Nephron (organoid): ENCODE measurements at regions not wholly inside any gene's neighbourhood (a gene's known extent, or its start where the extent isn't known, plus 50 kb on each side); places are given as distances from the start of the nearest gene placed in this dataset.
A peak's percentile ranks its signal among the peaks of the same experiment; 100 is the strongest.

ENCODE experiments used
- H3K27ac Mint-ChIP-seq, 3 experiments: 2 replicates each; pipeline ENCODE4 v1.8.0; 2020; ENCODE audit warnings: mixed read lengths in 3 of 3, mild to moderate bottlenecking in 2 of 3, moderate library complexity in 1 of 3
- H3K27me3 Mint-ChIP-seq: 2 replicates; pipeline ENCODE4 v1.8.0; 2021; ENCODE audit warnings: low read depth, mild to moderate bottlenecking, moderate library complexity, mixed read lengths
- H3K36me3 Mint-ChIP-seq: 2 replicates; pipeline ENCODE4 v1.8.0; 2020; ENCODE audit warnings: low read depth, mixed read lengths
- H3K4me1 Mint-ChIP-seq: 2 replicates; pipeline ENCODE4 v1.8.0; 2020; ENCODE audit warnings: mixed read lengths
- H3K4me3 Mint-ChIP-seq, 3 experiments: 2 replicates each; pipeline ENCODE4 v1.8.0; 2020; ENCODE audit warnings: mild to moderate bottlenecking in 3 of 3, mixed read lengths in 3 of 3, moderate library complexity in 2 of 3
- H3K9me3 Mint-ChIP-seq: 2 replicates; pipeline ENCODE4 v1.8.0; 2020; ENCODE audit warnings: mixed read lengths
- CTCF ChIP-seq, 3 experiments: fragments of 200-600 bp; sonication (generic); IDR thresholded peaks; one replicate each; pipeline ENCODE4 v1.5.0; 2021; ENCODE audit warnings: antibody characterized with exemption in 3 of 3; ENCODE audit not compliant: unreplicated experiment in 3 of 3

DNA sequence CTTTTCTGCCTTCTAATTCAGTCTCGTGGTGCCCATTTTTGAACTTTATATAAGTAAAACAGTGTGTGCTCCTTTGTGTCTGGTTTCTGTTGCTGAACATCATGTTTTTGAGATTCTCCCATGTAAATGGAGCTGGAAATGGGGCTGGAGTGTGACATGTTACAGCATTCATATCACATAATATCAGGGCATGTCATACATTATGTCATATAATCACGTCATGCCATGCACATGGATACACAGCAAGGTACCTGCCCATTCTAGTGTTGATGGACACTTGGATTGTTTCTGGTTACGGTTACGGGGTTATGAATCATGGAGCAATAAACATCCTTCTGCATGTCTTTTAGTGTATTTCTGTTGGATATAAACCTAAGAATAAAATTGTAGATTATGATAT is 117.1 kb upstream of the MYT1L start:
- H3K27me3 Mint-ChIP-seq, result peaks cover 14% of the 10 kb centered on the region
- no peak overlapping the region for H3K4me3 Mint-ChIP-seq
- no peak for TF ChIP-seq CTCF (IDR thresholded peaks at IDR 0.05; ENCODE audit: unreplicated experiment in 3 of 3)
- no peaks in the 10 kb centered on the region for H3K36me3 Mint-ChIP-seq
- H3K4me1 Mint-ChIP-seq, result no peaks in the 10 kb centered on the region
- peaks cover 3% of the 10 kb centered on the region for H3K9me3 Mint-ChIP-seq
- H3K27ac Mint-ChIP-seq, result no peak overlapping the region

- H3K36me3 Mint-ChIP-seq, result no peaks in the 10 kb centered on the region
- H3K27me3 Mint-ChIP-seq, result no peaks in the 10 kb centered on the region
- no peak for TF ChIP-seq CTCF (IDR thresholded peaks at IDR 0.05; ENCODE audit: unreplicated experiment in 3 of 3)
- H3K4me3 Mint-ChIP-seq, result no peak overlapping the region
- no peaks in the 10 kb centered on the region for H3K9me3 Mint-ChIP-seq
- H3K27ac Mint-ChIP-seq, result no peak overlapping the region
- no peaks in the 10 kb centered on the region for H3K4me1 Mint-ChIP-seq
Observed at GRCh38 chr2:2422621-2423020, 91.5 kb upstream of the MYT1L start.

DNA sequence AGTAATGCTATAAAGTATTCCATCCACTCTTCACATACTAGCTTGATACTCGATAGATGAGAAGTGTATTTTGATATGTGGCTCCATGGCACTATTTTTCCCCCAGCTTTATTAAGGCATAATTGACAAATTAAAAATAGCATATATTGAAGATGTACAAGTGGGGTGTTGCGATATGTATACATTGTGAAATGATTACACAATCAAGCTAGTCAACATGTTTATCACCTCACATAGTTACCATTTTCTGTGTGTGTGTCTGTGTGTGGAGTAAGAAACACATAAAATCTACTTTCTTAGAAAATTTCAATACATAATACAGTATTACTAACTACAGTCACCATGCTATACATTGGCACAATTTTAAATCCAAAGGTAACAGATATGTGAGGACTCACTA is 82.5 kb upstream of the MYT1L start:
- H3K4me1 Mint-ChIP-seq, result no peaks in the 10 kb centered on the region
- no peak overlapping the region for H3K4me3 Mint-ChIP-seq
- no peak for TF ChIP-seq CTCF (IDR thresholded peaks at IDR 0.05; ENCODE audit: unreplicated experiment in 3 of 3)
- no peak overlapping the region for H3K27ac Mint-ChIP-seq
- H3K36me3 Mint-ChIP-seq, result no peaks in the 10 kb centered on the region
- H3K9me3 Mint-ChIP-seq, result no peaks in the 10 kb centered on the region
- no peaks in the 10 kb centered on the region for H3K27me3 Mint-ChIP-seq

DNA sequence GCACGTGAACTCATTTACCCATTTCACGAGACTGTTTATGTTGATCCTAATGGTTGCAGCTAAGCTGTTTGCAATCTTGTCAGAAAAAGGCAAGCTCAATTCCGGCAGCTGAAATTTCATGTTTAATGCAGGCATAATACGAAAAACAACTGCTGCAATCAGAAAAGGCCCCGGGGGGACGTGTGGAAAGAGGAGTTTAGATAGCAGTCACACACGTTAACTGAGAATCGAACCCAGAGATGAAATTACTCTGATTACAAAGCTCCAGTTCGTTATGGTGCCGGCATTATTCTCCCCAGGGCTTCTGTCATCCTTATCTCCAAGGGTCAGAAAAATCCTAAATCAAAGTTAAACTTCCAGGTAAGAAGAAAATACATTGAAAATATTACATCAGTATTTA is 79.9 kb upstream of the MYT1L start:
- Mint-ChIP-seq H3K27ac (peak overlapping the region in 1 of 3 experiments; percentile 21), H3K36me3 (no peaks in the 10 kb centered on the region), H3K4me1 (no peaks in the 10 kb centered on the region), H3K27me3 (no peaks in the 10 kb centered on the region), H3K4me3 (no peak overlapping the region), H3K9me3 (peaks cover 5% of the 10 kb centered on the region)
- TF ChIP-seq CTCF (IDR thresholded peaks at IDR 0.05; ENCODE audit: unreplicated experiment in 3 of 3), result no peak

- TF ChIP-seq CTCF (IDR thresholded peaks at IDR 0.05; ENCODE audit: unreplicated experiment in 3 of 3), result no peak
- Mint-ChIP-seq H3K4me3 (no peak overlapping the region), H3K27ac (no peak overlapping the region), H3K4me1 (no peaks in the 10 kb centered on the region), H3K27me3 (no peaks in the 10 kb centered on the region), H3K9me3 (peaks cover 13% of the 10 kb centered on the region), H3K36me3 (no peaks in the 10 kb centered on the region)
Observed at GRCh38 chr2:2409481-2409880, 78.4 kb upstream of the MYT1L start.

DNA sequence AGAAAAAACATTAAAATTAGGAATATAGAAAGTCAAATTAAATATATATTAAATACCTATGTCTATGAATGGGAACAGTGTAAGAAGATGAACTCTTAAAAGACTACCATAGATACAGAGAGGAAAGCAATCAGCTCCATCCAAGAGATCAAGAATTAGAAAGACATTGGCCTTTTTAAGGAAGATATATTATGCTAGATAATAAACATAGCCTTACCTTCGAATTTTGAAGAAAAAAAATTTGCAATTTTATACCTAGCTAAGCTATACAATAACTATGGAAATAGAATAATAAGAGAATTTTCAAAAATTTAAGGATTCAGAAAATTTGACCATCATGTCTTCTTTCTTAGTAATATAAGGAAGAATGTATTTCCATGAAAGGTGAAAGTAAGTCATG is 74.7 kb upstream of the MYT1L start:
- no peak for TF ChIP-seq CTCF (IDR thresholded peaks at IDR 0.05; ENCODE audit: unreplicated experiment in 3 of 3)
- H3K27ac Mint-ChIP-seq, result no peak overlapping the region
- no peaks in the 10 kb centered on the region for H3K36me3 Mint-ChIP-seq
- H3K9me3 Mint-ChIP-seq, result peaks cover 20% of the 10 kb centered on the region
- H3K4me1 Mint-ChIP-seq, result no peaks in the 10 kb centered on the region
- H3K4me3 Mint-ChIP-seq, result no peak overlapping the region
- H3K27me3 Mint-ChIP-seq, result no peaks in the 10 kb centered on the region
